ENCODE measurements at regions not wholly inside any gene's neighbourhood (a gene's known extent, or its start where the extent isn't known, plus 50 kb on each side); places are given as distances from the start of the nearest gene placed in this dataset.

DNA sequence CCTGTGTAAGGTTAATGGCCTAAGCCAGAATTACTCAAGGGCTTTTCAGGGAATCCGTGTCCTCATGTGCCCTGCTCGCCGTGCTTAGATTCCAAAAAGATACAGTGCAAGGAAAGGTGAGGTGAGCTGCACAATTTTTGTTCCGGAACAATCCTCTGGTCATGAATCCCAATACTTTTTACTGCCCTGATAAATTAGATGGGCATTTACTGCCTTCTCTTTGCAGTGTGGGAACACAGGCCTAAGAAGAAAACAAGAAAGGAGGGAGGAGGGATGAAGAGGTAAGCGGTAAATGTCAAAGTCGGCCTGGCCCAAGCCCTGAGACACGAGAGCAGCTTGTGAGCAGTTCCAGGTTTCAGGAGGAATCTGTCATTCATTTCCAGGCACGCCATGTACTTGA is 390.9 kb upstream of the SULF2 start:
- Histone ChIP-seq H3K27ac (no peak overlapping the region), H3K4me3 (no peak overlapping the region)
- DNase-seq (ENCODE audit: low spot score): no peak
- TF ChIP-seq, protein P1, sequence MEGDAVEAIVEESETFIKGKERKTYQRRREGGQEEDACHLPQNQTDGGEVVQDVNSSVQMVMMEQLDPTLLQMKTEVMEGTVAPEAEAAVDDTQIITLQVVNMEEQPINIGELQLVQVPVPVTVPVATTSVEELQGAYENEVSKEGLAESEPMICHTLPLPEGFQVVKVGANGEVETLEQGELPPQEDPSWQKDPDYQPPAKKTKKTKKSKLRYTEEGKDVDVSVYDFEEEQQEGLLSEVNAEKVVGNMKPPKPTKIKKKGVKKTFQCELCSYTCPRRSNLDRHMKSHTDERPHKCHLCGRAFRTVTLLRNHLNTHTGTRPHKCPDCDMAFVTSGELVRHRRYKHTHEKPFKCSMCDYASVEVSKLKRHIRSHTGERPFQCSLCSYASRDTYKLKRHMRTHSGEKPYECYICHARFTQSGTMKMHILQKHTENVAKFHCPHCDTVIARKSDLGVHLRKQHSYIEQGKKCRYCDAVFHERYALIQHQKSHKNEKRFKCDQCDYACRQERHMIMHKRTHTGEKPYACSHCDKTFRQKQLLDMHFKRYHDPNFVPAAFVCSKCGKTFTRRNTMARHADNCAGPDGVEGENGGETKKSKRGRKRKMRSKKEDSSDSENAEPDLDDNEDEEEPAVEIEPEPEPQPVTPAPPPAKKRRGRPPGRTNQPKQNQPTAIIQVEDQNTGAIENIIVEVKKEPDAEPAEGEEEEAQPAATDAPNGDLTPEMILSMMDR (IDR thresholded peaks at IDR 0.05): no peak

DNA sequence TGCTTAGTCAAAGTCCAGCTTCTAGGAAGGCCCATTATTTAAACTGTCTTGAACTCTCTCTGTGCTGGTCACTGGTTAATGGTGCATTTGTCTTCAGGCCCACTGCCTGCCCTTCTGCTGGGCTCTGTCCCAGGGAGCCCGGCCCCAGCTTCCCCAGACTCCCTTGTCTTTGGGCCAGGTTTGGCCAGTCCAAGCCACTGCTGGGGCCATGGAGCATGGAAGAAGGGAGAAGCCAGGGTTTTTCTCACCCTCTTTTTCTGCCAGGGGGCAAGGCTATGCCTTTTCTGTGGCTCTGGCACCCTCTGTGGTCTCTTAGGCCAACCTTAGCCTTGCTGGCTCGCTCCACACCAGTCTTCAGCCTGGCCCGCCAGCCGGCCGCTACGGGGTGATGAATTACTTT is 390.0 kb upstream of the SULF2 start:
- Histone ChIP-seq H3K27ac (no peak overlapping the region), H3K4me3 (no peak overlapping the region)
- no peak for DNase-seq (ENCODE audit: low spot score)
- TF ChIP-seq, protein P1 (IDR thresholded peaks at IDR 0.05): no peak

DNA sequence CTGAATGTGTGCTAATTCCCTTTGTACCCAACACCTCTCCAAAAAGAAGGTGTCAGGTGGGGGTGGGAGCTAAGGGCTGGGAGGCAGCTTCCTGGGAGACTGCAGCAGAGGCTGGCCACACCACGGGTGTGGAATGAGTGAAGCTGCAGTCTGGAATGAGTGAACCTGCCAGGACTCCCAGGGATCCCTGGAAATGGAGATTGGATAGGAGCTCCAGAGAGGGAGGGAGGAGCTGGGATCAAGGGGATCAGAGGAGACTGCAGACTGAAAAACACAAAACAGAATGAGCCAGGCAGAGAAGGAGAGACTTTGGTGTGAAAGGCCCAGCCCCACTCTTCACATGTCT is 387.0 kb upstream of the SULF2 start:
- TF ChIP-seq, protein P1 (IDR thresholded peaks at IDR 0.05): no peak
- H3K27ac ChIP-seq: no peak overlapping the region
- no peak overlapping the region for H3K4me3 ChIP-seq
- DNase-seq (ENCODE audit: low spot score): no peak

DNA sequence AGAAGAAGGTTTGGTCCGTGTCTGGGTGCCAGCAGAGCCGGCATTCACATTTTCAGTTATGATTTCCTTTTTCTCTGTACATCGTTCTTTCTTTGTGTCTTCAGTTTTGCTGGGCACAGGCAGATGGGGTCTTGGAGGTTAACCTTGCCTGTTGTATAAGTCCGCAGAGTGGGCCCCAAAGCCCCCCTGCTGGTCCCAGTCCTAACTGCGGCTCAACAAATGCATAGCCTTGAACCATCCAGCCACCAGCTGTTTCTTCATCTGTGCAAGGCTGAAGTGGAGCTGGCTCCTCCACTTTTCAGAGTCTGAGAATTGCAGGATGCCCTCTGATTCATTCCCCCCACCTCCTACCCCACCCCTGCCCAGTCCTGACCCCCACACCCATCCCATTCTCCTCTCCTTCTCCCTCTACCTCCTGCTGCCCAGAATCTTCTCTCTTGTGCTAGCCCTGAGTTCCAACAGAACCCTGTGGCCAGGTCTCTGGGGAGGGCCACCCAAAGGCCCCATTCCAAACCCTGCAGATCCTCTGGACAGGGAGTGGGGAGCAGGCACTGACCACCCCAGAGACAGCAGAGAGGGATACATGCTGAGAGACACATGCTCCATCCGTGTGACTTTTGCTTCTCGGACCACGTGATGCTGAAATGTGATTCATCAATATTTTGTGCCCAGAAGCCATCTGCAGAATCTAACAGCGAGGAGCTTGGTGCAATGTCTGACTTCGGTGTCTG is 386.5 kb upstream of the SULF2 start:
- TF ChIP-seq, protein P1 (IDR thresholded peaks at IDR 0.05): no peak
- H3K27ac ChIP-seq: no peak overlapping the region
- H3K4me3 ChIP-seq: no peak overlapping the region
- DNase-seq (ENCODE audit: low spot score): no peak

DNA sequence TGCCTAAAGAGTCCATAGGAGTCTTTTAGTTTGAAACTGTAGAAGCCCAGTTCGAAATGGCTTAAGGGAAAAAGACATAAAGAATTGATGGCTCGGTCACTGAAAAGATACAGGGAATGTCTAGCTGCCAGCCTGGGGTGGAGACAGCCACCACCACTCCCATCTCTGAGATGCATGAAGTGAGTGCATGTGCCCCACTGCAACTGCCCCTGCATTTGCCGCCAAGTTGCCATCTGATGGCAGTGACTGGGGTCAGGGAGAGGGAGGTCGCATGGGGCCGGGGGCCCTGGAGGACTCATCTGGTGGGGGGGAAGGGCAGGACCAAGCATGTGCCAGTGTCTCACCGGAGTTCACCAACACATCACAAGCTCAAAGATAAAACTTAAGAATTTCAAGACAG is 385.8 kb upstream of the SULF2 start:
- Histone ChIP-seq H3K27ac (no peak overlapping the region), H3K4me3 (no peak overlapping the region)
- TF ChIP-seq, protein P1 (IDR thresholded peaks at IDR 0.05): no peak
- DNase-seq (ENCODE audit: low spot score): no peak

DNA sequence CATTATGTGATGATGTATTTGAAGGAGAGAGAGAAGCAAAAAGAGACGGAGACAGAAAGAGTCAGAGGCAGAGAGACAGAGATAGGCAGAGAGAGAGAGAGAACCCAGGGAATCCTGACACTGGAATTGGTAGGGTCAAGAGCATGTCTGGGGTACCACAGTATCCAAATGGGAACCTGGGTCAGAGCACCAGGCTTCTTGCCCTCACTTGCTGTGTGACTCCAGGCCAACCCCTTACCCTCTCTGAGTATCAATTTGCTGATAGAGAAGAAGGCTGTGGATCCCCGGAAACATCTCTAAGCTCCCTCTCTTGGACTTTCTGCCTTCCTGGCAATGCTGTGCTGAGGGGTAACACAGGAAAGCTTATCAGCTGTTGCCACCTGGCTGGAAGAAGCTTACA is 385.3 kb upstream of the SULF2 start:
- Histone ChIP-seq H3K4me3 (no peak overlapping the region), H3K27ac (no peak overlapping the region)
- TF ChIP-seq, protein P1 (IDR thresholded peaks at IDR 0.05): no peak
- no peak for DNase-seq (ENCODE audit: low spot score)

DNA sequence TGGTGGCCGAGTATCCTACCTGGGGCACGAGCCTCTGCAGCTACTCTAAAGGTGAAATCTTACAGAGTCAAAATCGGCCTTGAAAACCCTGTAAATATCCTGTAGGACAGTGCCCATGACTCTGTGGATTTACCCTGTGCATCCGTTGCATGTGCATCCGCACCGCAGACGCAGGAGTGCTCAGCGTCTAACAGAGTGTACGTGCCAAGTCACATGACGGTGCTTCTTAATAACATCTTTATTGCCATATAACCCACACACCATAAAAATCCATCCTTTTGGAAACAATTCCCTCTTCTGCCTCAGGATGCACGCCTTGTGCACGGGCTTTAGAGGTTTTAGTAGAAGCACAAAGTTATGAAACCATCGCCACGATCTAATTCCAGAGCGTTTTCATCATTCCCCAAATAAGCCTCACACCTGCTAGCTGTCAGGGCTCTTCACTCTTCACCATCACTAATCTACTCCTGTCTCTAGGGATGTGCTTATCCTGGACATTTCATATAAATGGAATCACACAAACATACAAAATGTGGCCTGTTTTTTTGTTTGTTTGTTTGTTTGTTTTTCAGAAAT is 384.5 kb upstream of the SULF2 start:
- Histone ChIP-seq H3K27ac (no peak overlapping the region), H3K4me3 (no peak overlapping the region)
- TF ChIP-seq, protein P1 (IDR thresholded peaks at IDR 0.05): no peak
- DNase-seq (ENCODE audit: low spot score): no peak
